HL-60 (cell line): ENCODE measurements at regions not wholly inside any gene's neighbourhood (a gene's known extent, or its start where the extent isn't known, plus 50 kb on each side); places are given as distances from the start of the nearest gene placed in this dataset.

Source experiments
- DNase-seq, 2 experiments: peaks; one replicate each; pipeline ENCODE4 v3.0.0-alpha.2; 2010 to 2020; ENCODE audit warnings: low read depth in 1 of 2, low spot score in 1 of 2
- H3K27ac ChIP-seq: fragments of 250-450 bp; sonication (Bioruptor Pico); replicated peaks from 2 replicates; pipeline ENCODE4 v1.5.1; 2020; ENCODE audit warnings: mild to moderate bottlenecking, moderate library complexity
- H3K27me3 ChIP-seq: fragments of 250-450 bp; sonication (Bioruptor Pico); 2 replicates; pipeline ENCODE4 v1.5.1; 2021; ENCODE audit warnings: mild to moderate bottlenecking, moderate library complexity; ENCODE audit not compliant: insufficient read depth, poor library complexity, severe bottlenecking
- H3K4me3 ChIP-seq: replicated peaks from 2 replicates; pipeline ENCODE4 v1.5.1; 2011; ENCODE audit warnings: mild to moderate bottlenecking, control low read depth, low read length; ENCODE audit not compliant: insufficient read depth
- CTCF ChIP-seq: IDR thresholded peaks from one replicate; pipeline ENCODE4 v1.5.1; 2011; ENCODE audit warnings: low read length, control low read depth, inconsistent platforms; ENCODE audit not compliant: insufficient read depth
- GABPA ChIP-seq: IDR thresholded peaks from 2 replicates; pipeline ENCODE4 v1.6.1; 2012; ENCODE audit warnings: low read depth
- POLR2AphosphoS5 ChIP-seq: IDR thresholded peaks from 2 replicates; pipeline ENCODE4 v1.6.1; 2012; ENCODE audit warnings: low read depth
- REST ChIP-seq: IDR thresholded peaks from 2 replicates; pipeline ENCODE4 v1.6.1; 2012; ENCODE audit warnings: low read depth; ENCODE audit not compliant: insufficient replicate concordance
- SPI1 ChIP-seq: IDR thresholded peaks from 2 replicates; pipeline ENCODE4 v1.6.1; 2012; ENCODE audit warnings: low read depth, mild to moderate bottlenecking, borderline replicate concordance

GRCh38 chr2:221077251-221077650 is 494.9 kb downstream of the EPHA4 start:
- Histone ChIP-seq H3K27me3 (no peaks in the 10 kb centered on the region), H3K27ac (no peak overlapping the region), H3K4me3 (no peak overlapping the region)
- no peak for DNase-seq
- no peak for TF ChIP-seq CTCF
- TF ChIP-seq REST, result no peak
- TF ChIP-seq SPI1, result no peak
- no peak for TF ChIP-seq POLR2AphosphoS5
- no peak for TF ChIP-seq GABPA

GRCh38 chr2:221077799-221078198 is 494.3 kb downstream of the EPHA4 start:
- TF ChIP-seq CTCF (no peak), REST (no peak)
- Histone ChIP-seq H3K27ac (no peak overlapping the region), H3K4me3 (no peak overlapping the region), H3K27me3 (no peaks in the 10 kb centered on the region)
- no peak for DNase-seq

GRCh38 chr2:221085341-221085900 is 486.7 kb downstream of the EPHA4 start:
- no peak for DNase-seq
- Histone ChIP-seq H3K27ac (no peak overlapping the region), H3K27me3 (no peaks in the 10 kb centered on the region), H3K4me3 (no peak overlapping the region)
- no peak for TF ChIP-seq CTCF
- no peak for TF ChIP-seq GABPA
- no peak for TF ChIP-seq REST
- no peak for TF ChIP-seq SPI1
- no peak for TF ChIP-seq POLR2AphosphoS5
